ENCODE measurements at regions not wholly inside any gene's neighbourhood (a gene's known extent, or its start where the extent isn't known, plus 50 kb on each side); places are given as distances from the start of the nearest gene placed in this dataset.

DNA sequence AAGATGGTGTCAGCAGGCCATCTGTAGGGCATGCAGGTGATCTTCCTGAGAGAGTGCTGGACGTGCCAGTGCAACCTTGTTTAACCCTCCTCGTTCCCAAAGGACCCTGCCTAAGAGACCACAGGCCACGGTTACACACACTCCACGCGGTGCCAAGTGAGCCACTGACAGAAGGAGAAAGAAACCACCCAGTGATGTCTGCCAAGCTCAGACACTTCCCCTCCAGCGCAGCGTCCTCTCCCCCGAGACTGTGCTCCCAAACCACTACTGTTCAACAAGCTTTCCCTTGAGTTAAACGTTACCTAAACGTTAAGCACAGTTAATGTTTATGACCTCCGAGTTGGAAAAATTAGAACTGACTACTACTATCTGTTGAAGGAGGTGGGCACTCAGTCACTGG, 119.1 kb upstream of the NCK2 start:
- Histone ChIP-seq H3K9me3 (ENCODE audit: control insufficient read depth, insufficient read depth, low read length) (no peaks in the 10 kb centered on the region), H3K4me1 (ENCODE audit: control insufficient read depth, low read length) (no peaks in the 10 kb centered on the region), H3K27ac (ENCODE audit: low read depth, low read length) (no peak overlapping the region), H3K36me3 (ENCODE audit: control insufficient read depth, low read length) (no peaks in the 10 kb centered on the region), H4K20me1 (ENCODE audit: control insufficient read depth, insufficient read depth, low read depth, low read length) (no peaks in the 10 kb centered on the region), H3K4me2 (ENCODE audit: low read length) (no peak overlapping the region), H3F3A (ENCODE audit: control insufficient read depth, insufficient read depth) (no peaks in the 10 kb centered on the region), H3K27me3 (ENCODE audit: control insufficient read depth, low read length) (peaks cover 12% of the 10 kb centered on the region), H3K79me2 (ENCODE audit: control insufficient read depth, low read length) (no peaks in the 10 kb centered on the region), H3K4me3 (ENCODE audit: low read length) (no peak overlapping the region), H3K9me2 (replicated peaks; ENCODE audit: control insufficient read depth, low read length) (no peaks in the 10 kb centered on the region)
- TF ChIP-seq, protein P1, sequence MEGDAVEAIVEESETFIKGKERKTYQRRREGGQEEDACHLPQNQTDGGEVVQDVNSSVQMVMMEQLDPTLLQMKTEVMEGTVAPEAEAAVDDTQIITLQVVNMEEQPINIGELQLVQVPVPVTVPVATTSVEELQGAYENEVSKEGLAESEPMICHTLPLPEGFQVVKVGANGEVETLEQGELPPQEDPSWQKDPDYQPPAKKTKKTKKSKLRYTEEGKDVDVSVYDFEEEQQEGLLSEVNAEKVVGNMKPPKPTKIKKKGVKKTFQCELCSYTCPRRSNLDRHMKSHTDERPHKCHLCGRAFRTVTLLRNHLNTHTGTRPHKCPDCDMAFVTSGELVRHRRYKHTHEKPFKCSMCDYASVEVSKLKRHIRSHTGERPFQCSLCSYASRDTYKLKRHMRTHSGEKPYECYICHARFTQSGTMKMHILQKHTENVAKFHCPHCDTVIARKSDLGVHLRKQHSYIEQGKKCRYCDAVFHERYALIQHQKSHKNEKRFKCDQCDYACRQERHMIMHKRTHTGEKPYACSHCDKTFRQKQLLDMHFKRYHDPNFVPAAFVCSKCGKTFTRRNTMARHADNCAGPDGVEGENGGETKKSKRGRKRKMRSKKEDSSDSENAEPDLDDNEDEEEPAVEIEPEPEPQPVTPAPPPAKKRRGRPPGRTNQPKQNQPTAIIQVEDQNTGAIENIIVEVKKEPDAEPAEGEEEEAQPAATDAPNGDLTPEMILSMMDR (IDR thresholded peaks at IDR 0.05; ENCODE audit: low read depth, low read length, poor library complexity, severe bottlenecking), result no peak
- TF ChIP-seq EZH2phosphoT487 (IDR thresholded peaks at IDR 0.05; ENCODE audit: borderline replicate concordance, low read length), result no peak

DNA sequence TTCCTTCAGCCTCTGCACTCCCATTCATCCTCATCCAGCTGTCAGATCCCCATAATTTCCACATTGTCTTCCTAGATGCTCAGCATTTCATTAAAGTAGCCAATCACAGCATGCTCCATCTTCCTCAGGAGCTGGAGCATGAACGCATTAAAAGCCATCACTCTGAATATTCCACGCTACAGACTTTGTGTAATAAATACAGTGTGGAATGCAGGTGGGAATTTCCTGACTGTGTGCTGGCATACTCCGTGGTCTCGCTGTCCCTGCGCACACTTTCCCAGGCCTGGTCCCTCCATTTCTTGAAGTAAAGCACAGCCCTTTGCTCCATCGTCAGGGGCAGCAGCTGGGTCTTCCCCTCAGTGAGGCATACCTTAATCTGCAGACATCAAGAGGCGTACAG, 123.7 kb upstream of the NCK2 start:
- no peak overlapping the region for H3K4me3 ChIP-seq (ENCODE audit: low read length)

DNA sequence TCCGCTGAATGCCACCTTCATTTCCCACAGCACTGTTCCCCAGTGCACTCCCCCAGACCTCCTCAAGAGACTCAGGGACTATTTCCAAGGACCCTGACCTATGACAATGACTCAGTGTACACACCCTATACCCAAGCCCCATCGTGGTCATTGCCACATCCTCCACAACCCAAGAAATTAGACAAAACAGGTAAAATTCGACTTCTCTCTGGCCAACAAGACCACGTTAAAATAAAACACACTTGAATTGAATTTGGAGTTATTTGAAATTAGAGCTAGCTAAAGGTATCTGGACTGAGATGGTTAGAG, 126.4 kb upstream of the NCK2 start:
- H4K20me1 ChIP-seq (ENCODE audit: control insufficient read depth, insufficient read depth, low read depth, low read length), result no peaks in the 10 kb centered on the region
- no peaks in the 10 kb centered on the region for H3K9me2 ChIP-seq (replicated peaks; ENCODE audit: control insufficient read depth, low read length)
- no peaks in the 10 kb centered on the region for H3K4me1 ChIP-seq (ENCODE audit: control insufficient read depth, low read length)
- no peaks in the 10 kb centered on the region for H3K79me2 ChIP-seq (ENCODE audit: control insufficient read depth, low read length)
- H3F3A ChIP-seq (ENCODE audit: control insufficient read depth, insufficient read depth), result no peaks in the 10 kb centered on the region
- no peak overlapping the region for H3K27ac ChIP-seq (ENCODE audit: low read depth, low read length)
- H3K4me3 ChIP-seq (ENCODE audit: low read length), result no peak overlapping the region
- peaks cover 5% of the 10 kb centered on the region for H3K27me3 ChIP-seq (ENCODE audit: control insufficient read depth, low read length)
- no peaks in the 10 kb centered on the region for H3K36me3 ChIP-seq (ENCODE audit: control insufficient read depth, low read length)
- H3K4me2 ChIP-seq (ENCODE audit: low read length), result no peak overlapping the region
- H3K9me3 ChIP-seq (ENCODE audit: control insufficient read depth, insufficient read depth, low read length), result no peaks in the 10 kb centered on the region
- TF ChIP-seq, protein P1 (IDR thresholded peaks at IDR 0.05; ENCODE audit: low read depth, low read length, poor library complexity, severe bottlenecking), result no peak
- no peak for TF ChIP-seq EZH2phosphoT487 (IDR thresholded peaks at IDR 0.05; ENCODE audit: borderline replicate concordance, low read length)

More for the DNA sequence above, 123.7 kb upstream of the NCK2 start:
- H4K20me1 ChIP-seq (ENCODE audit: control insufficient read depth, insufficient read depth, low read depth, low read length), result no peaks in the 10 kb centered on the region
- TF ChIP-seq EZH2phosphoT487 (IDR thresholded peaks at IDR 0.05; ENCODE audit: borderline replicate concordance, low read length), result no peak
- TF ChIP-seq, protein P1 (IDR thresholded peaks at IDR 0.05; ENCODE audit: low read depth, low read length, poor library complexity, severe bottlenecking), result no peak
- no peak overlapping the region for H3K4me2 ChIP-seq (ENCODE audit: low read length)
- no peaks in the 10 kb centered on the region for H3K9me2 ChIP-seq (replicated peaks; ENCODE audit: control insufficient read depth, low read length)
- H3K4me1 ChIP-seq (ENCODE audit: control insufficient read depth, low read length), result no peaks in the 10 kb centered on the region
- H3K79me2 ChIP-seq (ENCODE audit: control insufficient read depth, low read length), result no peaks in the 10 kb centered on the region
- peaks cover 13% of the 10 kb centered on the region for H3K27me3 ChIP-seq (ENCODE audit: control insufficient read depth, low read length)
- no peaks in the 10 kb centered on the region for H3K36me3 ChIP-seq (ENCODE audit: control insufficient read depth, low read length)
- H3K27ac ChIP-seq (ENCODE audit: low read depth, low read length), result no peak overlapping the region
- no peaks in the 10 kb centered on the region for H3F3A ChIP-seq (ENCODE audit: control insufficient read depth, insufficient read depth)
- no peaks in the 10 kb centered on the region for H3K9me3 ChIP-seq (ENCODE audit: control insufficient read depth, insufficient read depth, low read length)

Data from DOHH2 (cell line).